LNCAP (cell line): ENCODE measurements at regions not wholly inside any gene's neighbourhood (a gene's known extent, or its start where the extent isn't known, plus 50 kb on each side); places are given as distances from the start of the nearest gene placed in this dataset.

ENCODE experiments used
- CTCF ChIP-seq: fragments of 450-650 bp; IDR thresholded peaks from 2 replicates; pipeline ENCODE4 v1.5.1; 2017; ENCODE audit warnings: mild to moderate bottlenecking

GRCh38 chr16:80065541-80065940 lies 465.0 kb upstream of the MAF start:
- TF ChIP-seq CTCF = no peak

GRCh38 chr16:80063713-80064069 lies 463.2 kb upstream of the MAF start:
- TF ChIP-seq CTCF = no peak

DNA sequence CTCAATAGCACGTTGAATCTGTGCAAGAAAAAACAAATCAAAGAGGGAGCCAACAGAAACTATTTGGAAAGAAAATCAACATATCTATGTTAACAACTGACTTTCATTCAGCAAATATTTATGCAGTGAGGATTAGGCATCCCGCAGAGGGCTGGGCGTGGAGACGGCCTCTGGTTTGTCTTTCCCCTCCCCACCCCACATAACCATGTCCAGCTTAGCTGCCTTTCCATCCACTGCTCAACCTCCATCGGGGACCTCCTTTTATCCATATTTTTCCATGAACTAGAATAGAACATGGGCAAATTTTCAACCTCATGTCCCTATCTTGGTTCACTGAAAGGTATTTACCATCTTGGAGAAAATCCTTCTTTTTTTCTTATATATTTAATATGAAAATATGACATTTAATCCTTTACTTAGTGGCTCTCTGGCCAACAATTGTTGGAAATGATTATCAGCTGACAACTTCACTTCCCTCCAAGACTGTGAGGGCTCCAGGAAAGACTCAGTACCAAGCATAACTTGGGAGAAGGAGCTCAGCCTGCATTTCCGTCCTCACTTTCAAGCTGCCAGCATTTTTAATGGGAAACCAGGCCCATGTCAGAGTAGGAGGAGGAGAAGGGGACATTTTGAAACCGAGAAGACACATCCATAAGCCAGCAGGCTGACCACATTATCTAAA lies 462.6 kb upstream of the MAF start:
- no peak for TF ChIP-seq CTCF

DNA sequence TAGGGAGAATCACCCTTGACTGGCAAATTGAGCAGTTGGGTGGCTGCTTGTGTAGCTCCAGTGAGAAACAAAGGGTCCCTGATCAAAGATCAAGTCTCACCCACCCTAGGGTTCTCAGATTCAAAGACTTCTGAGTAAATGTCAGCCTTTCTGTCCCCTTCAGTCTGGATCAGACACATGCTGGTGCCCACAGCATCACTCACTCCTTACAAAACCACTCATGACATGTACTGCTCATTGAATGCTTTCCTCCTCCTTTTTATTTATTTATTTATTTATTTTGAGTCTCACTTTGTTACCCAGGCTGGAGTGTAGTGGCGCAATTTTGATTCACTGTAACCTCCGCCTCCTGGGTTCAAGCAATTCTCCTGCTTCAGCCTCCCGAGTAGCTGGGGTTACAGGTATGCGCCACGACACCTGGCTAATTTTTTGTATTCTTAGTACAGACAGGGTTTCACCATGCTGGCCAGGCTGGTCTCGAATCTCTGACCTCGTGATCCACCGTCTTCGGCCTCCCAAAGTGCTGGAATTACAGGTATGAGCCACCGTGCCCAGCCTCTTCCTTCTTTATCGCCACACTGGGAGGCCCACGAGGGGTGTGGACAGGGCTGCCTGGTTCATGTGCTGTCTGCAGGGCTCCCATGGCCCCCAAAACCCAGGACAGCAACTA lies 462.0 kb upstream of the MAF start:
- no peak for TF ChIP-seq CTCF

DNA sequence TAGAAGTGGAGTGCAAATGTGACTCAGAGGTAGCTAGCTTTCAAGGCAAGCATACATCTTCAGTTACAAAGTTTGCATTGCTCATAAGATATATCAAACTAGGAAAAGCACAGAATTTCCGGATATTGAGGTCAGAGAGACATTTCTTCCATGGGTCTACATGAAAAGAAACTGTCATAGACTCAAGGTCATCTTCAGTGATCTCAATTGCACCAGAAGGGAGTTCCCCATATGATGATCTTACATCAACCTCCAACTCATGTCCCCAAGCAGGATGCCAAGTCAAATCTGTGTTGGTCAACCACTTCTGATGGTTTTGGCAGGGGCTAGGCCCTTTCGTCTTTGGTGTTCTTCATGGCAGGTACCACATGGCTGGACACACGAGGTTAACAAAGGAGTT lies 459.9 kb upstream of the MAF start:
- no peak for TF ChIP-seq CTCF

DNA sequence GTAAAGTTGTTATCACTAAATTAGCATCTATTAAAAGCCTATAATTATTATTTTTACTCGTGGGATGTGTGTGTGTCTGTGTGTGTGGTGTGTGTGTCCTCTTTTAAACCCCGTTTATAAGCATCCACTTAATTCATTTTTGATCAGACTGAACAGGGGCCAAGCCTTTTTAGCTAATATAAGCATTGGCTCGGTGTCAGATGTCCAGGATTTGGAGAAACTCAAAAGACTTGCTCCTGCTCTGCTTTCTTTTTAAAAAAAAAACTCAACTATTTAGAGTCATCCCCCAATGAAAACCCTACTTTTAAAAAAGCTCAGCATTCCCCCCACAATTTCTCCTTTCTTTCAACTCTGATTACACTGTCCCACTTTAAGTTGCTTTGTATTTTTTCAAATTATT lies 459.3 kb upstream of the MAF start:
- TF ChIP-seq CTCF = no peak

GRCh38 chr16:80058214-80058613 lies 457.7 kb upstream of the MAF start:
- TF ChIP-seq CTCF = no peak

GRCh38 chr16:80056324-80056723 lies 455.8 kb upstream of the MAF start:
- no peak for TF ChIP-seq CTCF
